HEK293T (cell line): ENCODE measurements at regions not wholly inside any gene's neighbourhood (a gene's known extent, or its start where the extent isn't known, plus 50 kb on each side); places are given as distances from the start of the nearest gene placed in this dataset.

Experiments
- SUZ12 ChIP-seq: fragments of 450-650 bp; IDR thresholded peaks from 2 replicates; pipeline ENCODE4 v1.6.1; 2016; ENCODE audit warnings: mild to moderate bottlenecking
- ZNF384 ChIP-seq: fragments of 450-650 bp; IDR thresholded peaks from 2 replicates; pipeline ENCODE4 v1.6.1; 2016

- TF ChIP-seq ZNF384 = no peak
- TF ChIP-seq SUZ12 = no peak
These were observed 103.7 kb downstream of the TPBG start for GRCh38 chr6:82467338-82467737.
